ENCODE measurements at regions not wholly inside any gene's neighbourhood (a gene's known extent, or its start where the extent isn't known, plus 50 kb on each side); places are given as distances from the start of the nearest gene placed in this dataset.

- Histone ChIP-seq H3K27ac (ENCODE audit: low read depth) (no peak overlapping the region), H3F3A (replicated peaks; ENCODE audit: low read depth) (no peaks in the 10 kb centered on the region), H3K4me3 (no peak overlapping the region), H3K4me2 (no peak overlapping the region), H3K27me3 (ENCODE audit: insufficient read depth) (no peaks in the 10 kb centered on the region), H4K20me1 (replicated peaks; ENCODE audit: insufficient read depth) (no peaks in the 10 kb centered on the region), H3K4me1 (ENCODE audit: insufficient read depth) (no peaks in the 10 kb centered on the region), H3K79me2 (replicated peaks; ENCODE audit: insufficient read depth) (no peaks in the 10 kb centered on the region), H3K9me2 (ENCODE audit: insufficient read depth) (peaks cover 6% of the 10 kb centered on the region; the same call in 1 of the 2 replicates), H3K36me3 (ENCODE audit: insufficient read depth) (no peaks in the 10 kb centered on the region), H2AFZ (no peak overlapping the region)
- Mint-ChIP-seq H3K4me1 (no peaks in the 10 kb centered on the region), H3K36me3 (ENCODE audit: low read depth) (no peaks in the 10 kb centered on the region), H3K9me3 (no peaks in the 10 kb centered on the region), H3K27ac (no peak overlapping the region), H3K4me3 (no peak overlapping the region), H3K27me3 (ENCODE audit: insufficient read depth, low read depth, poor library complexity) (no peaks in the 10 kb centered on the region)
- TF ChIP-seq REST (IDR thresholded peaks at IDR 0.05; ENCODE audit: unreplicated experiment) (no peak), POLR2AphosphoS5 (IDR thresholded peaks at IDR 0.05; ENCODE audit: low read depth) (no peak), EZH2phosphoT487 (IDR thresholded peaks at IDR 0.05; ENCODE audit: unreplicated experiment) (no peak), ETS1 (IDR thresholded peaks at IDR 0.05) (no peak), JUNB (IDR thresholded peaks at IDR 0.05; ENCODE audit: unreplicated experiment) (no peak), ZNF114 (CRISPR knock-in tag; IDR thresholded peaks at IDR 0.05) (no peak), STAT1 (IDR thresholded peaks at IDR 0.05; ENCODE audit: unreplicated experiment) (no peak), ZNF462 (CRISPR knock-in tag; IDR thresholded peaks at IDR 0.05) (no peak), NANOG (IDR thresholded peaks at IDR 0.05; ENCODE audit: borderline replicate concordance) (no peak), ZNF331 (CRISPR knock-in tag; IDR thresholded peaks at IDR 0.05; ENCODE audit: low read depth) (no peak), CREB1 (CRISPR knock-in tag; IDR thresholded peaks at IDR 0.05; ENCODE audit: low read depth) (no peak), CTCF (conservative IDR thresholded peaks at IDR 0.05; ENCODE audit: low read depth in 2 of 2) (no peak)
- no peak for DNase-seq (ENCODE audit: low spot score)
- no peak for ATAC-seq
Measured at GRCh38 chr10:105494944-105495343, 853.9 kb downstream of the SORCS3 start.

All from GM23338 (cell line).